Hepatocyte (in vitro differentiated cells): ENCODE measurements at regions not wholly inside any gene's neighbourhood (a gene's known extent, or its start where the extent isn't known, plus 50 kb on each side); places are given as distances from the start of the nearest gene placed in this dataset.

Source experiments
- CTCF ChIP-seq: fragments of 200-600 bp; sonication (generic); IDR thresholded peaks from 2 replicates; pipeline ENCODE4 v1.5.1; 2016; ENCODE audit warnings: antibody characterized with exemption, mild to moderate bottlenecking; ENCODE audit not compliant: poor library complexity
- EZH2 ChIP-seq: fragments of 200-600 bp; sonication (generic); IDR thresholded peaks from 2 replicates; pipeline ENCODE4 v1.6.1; 2016; ENCODE audit warnings: antibody characterized with exemption, mild to moderate bottlenecking, borderline replicate concordance

- TF ChIP-seq CTCF (no peak), EZH2 (no peak)
Measured at GRCh38 chr2:59378127-59378526, 1137.0 kb upstream of the FANCL start.
